GM12878 (cell line): ENCODE measurements at regions not wholly inside any gene's neighbourhood (a gene's known extent, or its start where the extent isn't known, plus 50 kb on each side); places are given as distances from the start of the nearest gene placed in this dataset.

Experiments
- ATAC-seq: fragments of 200-7000 bp; cut with Tn5 transposase; 3 replicates; pipeline ENCODE4 v1.9.1; 2020; ENCODE audit warnings: mild to moderate bottlenecking, moderate library complexity
- BruUV-seq: library from RNA; stranded (reverse); fragments of 400-500 nt; replicated peaks from 2 replicates; lab custom pipeline; 2021; lab: Mats Ljungman, UMichigan
- CTCF ChIA-PET: fragments of 300-600 bp; sonication (Branson Sonifier 250); formaldehyde crosslinking; extraction: SDS; loops from one replicate; lab custom pipeline; 2021; ENCODE audit warnings: inconsistent platforms; lab: Yijun Ruan, JAX
- POLR2A ChIA-PET: fragments of 350-600 bp; formaldehyde crosslinking; extraction: SDS; loops from one replicate; lab custom pipeline; 2021; ENCODE audit warnings: inconsistent platforms; lab: Charles Lee
- RAD21 ChIA-PET: fragments of 300-600 bp; sonication (Branson Sonifier 250); formaldehyde crosslinking; loops from one replicate; lab custom pipeline; 2023; ENCODE audit warnings: antibody characterized with exemption; ENCODE audit not compliant: unreplicated experiment; lab: Charles Lee
- SMC1A ChIA-PET: fragments of 300-600 bp; sonication (Branson Sonifier 250); formaldehyde crosslinking; loops from one replicate; lab custom pipeline; 2023; ENCODE audit not compliant: unreplicated experiment, uncharacterized antibody; lab: Charles Lee
- DNase-seq: peaks from one replicate; pipeline ENCODE4 v3.0.0-alpha.2; 2011; ENCODE audit warnings: low read depth, low spot score
- FAIRE-seq: peaks from 3 replicates; lab custom pipeline; 2011; peaks lifted over from hg19 to GRCh38; lab: Jason Lieb, UNC
- H2AFZ ChIP-seq: 2 replicates; pipeline ENCODE4 v1.6.0; 2011; ENCODE audit warnings: low read depth, low read length, control low read depth; ENCODE audit not compliant: control insufficient read depth
- H3K27ac ChIP-seq: 2 replicates; pipeline ENCODE4 v1.5.1; 2011; ENCODE audit warnings: control low read depth; ENCODE audit not compliant: control insufficient read depth, insufficient read depth
- H3K27me3 ChIP-seq, 2 experiments: replicated peaks in 1 of 2; 2 replicates each; pipeline versions ENCODE4 v1.6.0 to v1.6.1; 2011; ENCODE audit warnings: low read length in 1 of 2; ENCODE audit not compliant: control insufficient read depth in 2 of 2, insufficient read depth in 2 of 2
- H3K36me3 ChIP-seq, 2 experiments: 2 replicates each; pipeline ENCODE4 v1.5.1; 2011; ENCODE audit warnings: low read length in 1 of 2; ENCODE audit not compliant: control insufficient read depth in 2 of 2, insufficient read depth in 2 of 2
- H3K4me1 ChIP-seq: 2 replicates; pipeline ENCODE4 v1.6.1; 2011; ENCODE audit warnings: mild to moderate bottlenecking, low read length, moderate library complexity, mixed read lengths; ENCODE audit not compliant: control insufficient read depth, insufficient read depth
- H3K4me2 ChIP-seq: 2 replicates; pipeline ENCODE4 v1.6.0; 2011; ENCODE audit warnings: control low read depth; ENCODE audit not compliant: control insufficient read depth, insufficient read depth
- H3K4me3 ChIP-seq: fragments of 200-600 bp; sonication (generic); 2 replicates; pipeline ENCODE4 v1.5.1; 2016
- H3K79me2 ChIP-seq: 2 replicates; pipeline ENCODE4 v1.6.0; 2011; ENCODE audit warnings: low read length; ENCODE audit not compliant: control insufficient read depth, insufficient read depth
- H3K9ac ChIP-seq: 2 replicates; pipeline ENCODE4 v1.8.0; 2011; ENCODE audit warnings: low read length, control low read depth, mixed read lengths; ENCODE audit not compliant: control insufficient read depth, insufficient read depth
- H3K9me3 ChIP-seq: replicated peaks from 3 replicates; pipeline ENCODE4 v1.5.1; 2011; ENCODE audit warnings: mild to moderate bottlenecking, low read length; ENCODE audit not compliant: control insufficient read depth, insufficient read depth
- H4K20me1 ChIP-seq: 2 replicates; pipeline ENCODE4 v1.6.0; 2011; ENCODE audit not compliant: control insufficient read depth, insufficient read depth
- BMI1 ChIP-seq: fragments of 450-650 bp; IDR thresholded peaks from 2 replicates; pipeline ENCODE4 v1.6.1; 2016; ENCODE audit warnings: mild to moderate bottlenecking, moderate library complexity, borderline replicate concordance
- NR2F1 ChIP-seq: fragments of 450-650 bp; conservative IDR thresholded peaks from 2 replicates; pipeline ENCODE4 v1.6.1; 2017; ENCODE audit warnings: mild to moderate bottlenecking
- SREBF2 ChIP-seq: IDR thresholded peaks from 2 replicates; pipeline ENCODE4 v1.6.1; 2012; ENCODE audit warnings: mild to moderate bottlenecking, low read length
- TCF12 ChIP-seq: IDR thresholded peaks from 2 replicates; pipeline ENCODE4 v1.6.1; 2011; ENCODE audit warnings: low read depth, mild to moderate bottlenecking, low read length
- WRNIP1 ChIP-seq: IDR thresholded peaks from 2 replicates; pipeline ENCODE4 v1.6.1; 2011; ENCODE audit warnings: low read depth, low read length, improper control_type of control experiment, borderline replicate concordance
- WGBS: methylation state at CpG from one replicate; pipeline ENCODE4 v1.1.6; 2016; ENCODE audit warnings: low lambda C conversion rate; ENCODE audit not compliant: insufficient replicate concordance, insufficient coverage; ENCODE audit errors: missing lambda C conversion rate; 5-methylcytosine and 5-hydroxymethylcytosine counted together
- in situ Hi-C: fragments of 300-500 bp; cut with MboI; formaldehyde crosslinking; loops from 9 replicates; pipeline ENCODE4 v1.14.3; 2018; ENCODE audit warnings: mixed read lengths
- intact Hi-C: fragments of 100-400 bp; cut with micrococcal nuclease; formaldehyde crosslinking; loops from one replicate; pipeline ENCODE4 v1.14.2; 2022; ENCODE audit not compliant: unreplicated experiment
- TF ChIP-seq, protein P1 (sequence below): IDR thresholded peaks from 2 replicates; pipeline ENCODE4 v1.6.1; 2012; ENCODE audit warnings: improper control_type of control experiment, low read depth, low read length; ENCODE audit not compliant: insufficient replicate concordance

GRCh38 chr11:129265125-129265788, 73.1 kb upstream of the ARHGAP32 start:
- no TSS peak for BruUV-seq
- WGBS, result 3% methylated on average over 5 of the region's 5 CpGs
- Histone ChIP-seq H3K9ac (no peak overlapping the region), H3K36me3 (no peaks in the 10 kb centered on the region), H3K9me3 (no peaks in the 10 kb centered on the region), H3K27me3 (no peaks in the 10 kb centered on the region; a peak in 1 of 4 replicates), H3K4me3 (no peak overlapping the region), H4K20me1 (no peaks in the 10 kb centered on the region; the same call in 1 of the 2 replicates), H2AFZ (no peak overlapping the region), H3K27ac (no peak overlapping the region), H3K79me2 (no peaks in the 10 kb centered on the region), H3K4me1 (no peaks in the 10 kb centered on the region), H3K4me2 (no peak overlapping the region)
- in situ Hi-C loops (no loop called here), intact Hi-C loops (no loop called here)
- FAIRE-seq (no peak), DNase-seq (no peak), ATAC-seq (no peak)
- CTCF ChIA-PET, result no interaction called here
- SMC1A ChIA-PET, result interaction anchor here (1.6 kb wide), 1 partner anchor 10 kb away, joined by 5 read pairs; no protein-coding TSS in a partner anchor
- POLR2A ChIA-PET, result no interaction called here
- RAD21 ChIA-PET, result no interaction called here
- TF ChIP-seq BMI1 (no peak), NR2F1 (no peak), TCF12 (no peak), WRNIP1 (no peak), SREBF2 (no peak)
- TF ChIP-seq, protein P1, sequence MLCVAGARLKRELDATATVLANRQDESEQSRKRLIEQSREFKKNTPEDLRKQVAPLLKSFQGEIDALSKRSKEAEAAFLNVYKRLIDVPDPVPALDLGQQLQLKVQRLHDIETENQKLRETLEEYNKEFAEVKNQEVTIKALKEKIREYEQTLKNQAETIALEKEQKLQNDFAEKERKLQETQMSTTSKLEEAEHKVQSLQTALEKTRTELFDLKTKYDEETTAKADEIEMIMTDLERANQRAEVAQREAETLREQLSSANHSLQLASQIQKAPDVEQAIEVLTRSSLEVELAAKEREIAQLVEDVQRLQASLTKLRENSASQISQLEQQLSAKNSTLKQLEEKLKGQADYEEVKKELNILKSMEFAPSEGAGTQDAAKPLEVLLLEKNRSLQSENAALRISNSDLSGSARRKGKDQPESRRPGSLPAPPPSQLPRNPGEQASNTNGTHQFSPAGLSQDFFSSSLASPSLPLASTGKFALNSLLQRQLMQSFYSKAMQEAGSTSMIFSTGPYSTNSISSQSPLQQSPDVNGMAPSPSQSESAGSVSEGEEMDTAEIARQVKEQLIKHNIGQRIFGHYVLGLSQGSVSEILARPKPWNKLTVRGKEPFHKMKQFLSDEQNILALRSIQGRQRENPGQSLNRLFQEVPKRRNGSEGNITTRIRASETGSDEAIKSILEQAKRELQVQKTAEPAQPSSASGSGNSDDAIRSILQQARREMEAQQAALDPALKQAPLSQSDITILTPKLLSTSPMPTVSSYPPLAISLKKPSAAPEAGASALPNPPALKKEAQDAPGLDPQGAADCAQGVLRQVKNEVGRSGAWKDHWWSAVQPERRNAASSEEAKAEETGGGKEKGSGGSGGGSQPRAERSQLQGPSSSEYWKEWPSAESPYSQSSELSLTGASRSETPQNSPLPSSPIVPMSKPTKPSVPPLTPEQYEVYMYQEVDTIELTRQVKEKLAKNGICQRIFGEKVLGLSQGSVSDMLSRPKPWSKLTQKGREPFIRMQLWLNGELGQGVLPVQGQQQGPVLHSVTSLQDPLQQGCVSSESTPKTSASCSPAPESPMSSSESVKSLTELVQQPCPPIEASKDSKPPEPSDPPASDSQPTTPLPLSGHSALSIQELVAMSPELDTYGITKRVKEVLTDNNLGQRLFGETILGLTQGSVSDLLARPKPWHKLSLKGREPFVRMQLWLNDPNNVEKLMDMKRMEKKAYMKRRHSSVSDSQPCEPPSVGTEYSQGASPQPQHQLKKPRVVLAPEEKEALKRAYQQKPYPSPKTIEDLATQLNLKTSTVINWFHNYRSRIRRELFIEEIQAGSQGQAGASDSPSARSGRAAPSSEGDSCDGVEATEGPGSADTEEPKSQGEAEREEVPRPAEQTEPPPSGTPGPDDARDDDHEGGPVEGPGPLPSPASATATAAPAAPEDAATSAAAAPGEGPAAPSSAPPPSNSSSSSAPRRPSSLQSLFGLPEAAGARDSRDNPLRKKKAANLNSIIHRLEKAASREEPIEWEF, result no peak
